Suppressor macrophage (primary cell): ENCODE measurements at regions not wholly inside any gene's neighbourhood (a gene's known extent, or its start where the extent isn't known, plus 50 kb on each side); places are given as distances from the start of the nearest gene placed in this dataset.
"Not testable (repeated sequence)": the region's sequence is repeated elsewhere in the genome, so short reads cannot be mapped to it uniquely, and the experiment has no call there.

ENCODE experiments used
- DNase-seq, 4 experiments: peaks; one replicate each; pipeline ENCODE4 v3.0.0-alpha.2; 2020 to 2022

- DNase-seq, result no peak
These were observed 66.5 kb downstream of the DMP1 start for GRCh38 chr4:87716371-87717265.

- no peak for DNase-seq
These were observed 67.4 kb downstream of the DMP1 start for GRCh38 chr4:87717276-87718031.

- no peak for DNase-seq
These were observed 68.2 kb downstream of the DMP1 start for GRCh38 chr4:87718217-87718835.

- no peak for DNase-seq
These were observed 70.1 kb downstream of the DMP1 start for GRCh38 chr4:87720094-87720691.

GRCh38 chr4:87725287-87725686 lies 74.1 kb upstream of the IBSP start:
- not testable (repeated sequence) for DNase-seq

- peak; percentile 62 to 94 (median 84) for DNase-seq
These were observed 67.2 kb upstream of the IBSP start for GRCh38 chr4:87732033-87732765.

GRCh38 chr4:87734084-87734483 lies 65.3 kb upstream of the IBSP start:
- DNase-seq, result no peak

GRCh38 chr4:87734936-87735335 lies 64.4 kb upstream of the IBSP start:
- DNase-seq, result no peak

GRCh38 chr4:87738483-87738882 lies 60.9 kb upstream of the IBSP start:
- peak; percentile 45 to 76 (median 60) for DNase-seq

GRCh38 chr4:87739494-87739893 lies 59.9 kb upstream of the IBSP start:
- DNase-seq, result no peak

GRCh38 chr4:87745064-87745807 lies 54.1 kb upstream of the IBSP start:
- DNase-seq, result no peak

- DNase-seq, result no peak
These were observed 53.4 kb upstream of the IBSP start for GRCh38 chr4:87746001-87746400.
